ENCODE measurements at regions not wholly inside any gene's neighbourhood (a gene's known extent, or its start where the extent isn't known, plus 50 kb on each side); places are given as distances from the start of the nearest gene placed in this dataset.

- no peak for DNase-seq (ENCODE audit: low spot score)
These were observed 889.3 kb downstream of the BCL11B start for GRCh38 chr14:98382662-98383061.

DNA sequence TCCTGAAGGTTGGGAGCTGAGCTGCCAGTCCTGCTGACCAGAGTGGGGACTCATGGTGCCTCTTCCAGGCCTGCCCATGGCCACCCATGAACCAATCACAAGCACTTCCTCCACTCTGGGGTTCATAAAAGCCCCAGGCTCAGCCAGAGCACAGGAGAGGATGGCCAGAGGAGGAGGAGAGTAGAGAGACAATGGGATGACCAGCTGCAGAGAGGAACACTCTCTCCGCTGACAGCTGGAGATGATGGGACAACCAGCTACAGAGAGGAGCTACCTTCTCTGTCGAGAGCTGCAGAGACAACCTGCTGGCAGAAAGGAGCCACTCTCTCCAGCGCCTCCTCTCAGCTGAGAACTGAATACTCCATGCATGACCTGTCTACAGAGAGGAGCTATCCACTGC is 886.1 kb downstream of the BCL11B start:
- no peak for DNase-seq (ENCODE audit: low spot score)

- DNase-seq (ENCODE audit: low spot score): no peak
These were observed 880.9 kb downstream of the BCL11B start for GRCh38 chr14:98391061-98391460.

DNA sequence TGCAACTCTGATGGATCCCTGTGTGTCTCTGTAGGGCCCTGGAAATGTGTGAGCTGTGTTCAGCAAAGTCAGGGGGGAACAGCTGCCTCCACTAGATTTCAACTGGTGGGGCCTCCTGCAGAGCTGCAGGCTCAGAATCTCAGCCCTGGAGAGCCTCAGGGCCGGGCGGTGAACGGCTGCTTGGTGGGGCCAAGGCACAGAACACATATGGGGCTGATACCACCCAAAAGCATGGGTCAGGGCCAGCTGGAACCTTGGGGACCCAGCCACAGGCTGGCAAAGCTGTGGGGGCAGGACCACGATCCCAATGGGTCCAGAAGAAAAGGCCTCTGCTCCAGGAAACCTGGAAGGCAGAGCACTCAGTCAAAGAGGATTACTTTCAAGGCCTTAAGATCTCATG is 878.5 kb downstream of the BCL11B start:
- DNase-seq (ENCODE audit: low spot score): no peak

DNA sequence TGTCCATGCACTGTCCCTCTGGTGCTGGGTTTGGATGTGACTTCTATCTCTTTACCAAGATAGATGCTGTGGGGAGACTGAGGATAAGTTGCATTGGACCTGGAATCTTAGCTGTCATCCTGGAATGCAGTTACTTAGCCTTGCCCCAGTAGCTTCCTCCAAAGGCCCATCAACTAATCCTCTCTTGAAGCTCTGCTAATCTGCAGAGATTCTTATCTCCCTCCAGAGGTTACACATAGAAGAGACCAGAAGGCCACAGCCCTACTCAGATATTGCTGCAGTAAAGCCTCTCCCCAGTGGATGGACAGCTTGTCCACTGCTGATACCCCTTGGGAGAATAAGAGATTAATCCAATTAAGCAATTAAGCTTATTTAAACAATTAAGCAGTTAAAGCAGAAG is 867.2 kb downstream of the BCL11B start:
- no peak for DNase-seq (ENCODE audit: low spot score)

- peak; percentile 4 for DNase-seq (ENCODE audit: low spot score)
These were observed 863.9 kb downstream of the BCL11B start for GRCh38 chr14:98408024-98408555.

GRCh38 chr14:98408713-98409112 is 863.3 kb downstream of the BCL11B start:
- no peak for DNase-seq (ENCODE audit: low spot score)

DNA sequence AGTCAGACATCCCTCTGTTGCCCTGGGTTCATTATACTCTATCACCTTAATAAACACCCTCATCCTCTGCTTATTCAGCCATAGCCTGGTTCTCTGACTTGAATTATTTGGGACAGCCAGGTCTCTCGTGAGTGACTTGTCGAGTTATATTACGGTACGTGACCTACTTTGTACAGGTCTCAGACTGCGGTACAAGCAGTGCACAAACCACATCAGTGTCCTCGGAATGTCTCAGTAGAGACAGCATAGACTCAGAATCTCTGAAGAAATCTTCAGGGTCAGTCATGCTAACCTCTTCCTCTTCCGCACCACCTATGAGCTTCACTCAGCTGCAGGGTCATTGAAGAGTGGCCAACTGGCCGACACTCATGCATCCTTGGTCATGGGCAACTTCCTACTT is 860.8 kb downstream of the BCL11B start:
- no peak for DNase-seq (ENCODE audit: low spot score)

DNA sequence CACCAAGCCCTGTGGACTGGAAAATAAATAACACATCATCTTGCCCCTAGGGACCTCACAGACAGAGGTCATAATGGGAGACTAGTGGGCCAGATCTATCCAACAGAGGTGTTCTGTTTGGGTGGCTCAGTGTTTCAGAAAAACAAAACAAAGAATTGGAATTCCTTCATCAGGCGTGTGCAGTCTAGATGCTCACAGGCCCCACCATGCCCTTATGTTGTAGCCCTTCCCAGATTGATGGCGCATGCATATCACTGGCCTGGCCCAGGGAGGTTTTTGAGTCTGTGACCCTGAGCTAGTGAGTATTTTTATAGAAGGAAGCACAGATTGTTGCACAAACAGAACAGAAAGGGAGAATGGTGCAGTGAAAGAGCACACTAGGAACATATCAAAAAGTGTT is 859.6 kb downstream of the BCL11B start:
- no peak for DNase-seq (ENCODE audit: low spot score)

GRCh38 chr14:98415766-98416165 is 856.2 kb downstream of the BCL11B start:
- no peak for DNase-seq (ENCODE audit: low spot score)

DNA sequence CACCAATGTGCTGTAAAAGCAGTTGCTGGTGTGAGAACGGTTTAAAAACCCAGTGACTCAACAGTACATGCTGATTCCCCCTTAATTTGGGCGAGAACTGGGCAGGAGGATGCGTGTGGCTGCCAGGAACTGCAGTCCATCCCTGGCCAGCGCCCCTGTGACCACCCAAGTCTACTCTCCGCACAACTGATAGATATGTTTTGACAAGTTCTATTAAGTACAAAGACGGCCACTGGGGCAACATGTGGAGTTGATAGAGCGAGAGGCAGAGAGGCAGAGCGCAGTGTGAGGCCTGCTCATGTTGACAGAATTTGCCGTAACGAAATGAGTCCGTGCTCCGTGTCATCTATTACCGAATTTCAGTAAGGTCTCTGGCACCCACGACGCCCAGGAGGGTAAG is 855.0 kb downstream of the BCL11B start:
- DNase-seq (ENCODE audit: low spot score): no peak

- no peak for DNase-seq (ENCODE audit: low spot score)
These were observed 843.5 kb downstream of the BCL11B start for GRCh38 chr14:98428483-98428994.

- no peak for DNase-seq (ENCODE audit: low spot score)
These were observed 838.6 kb downstream of the BCL11B start for GRCh38 chr14:98433436-98433835.

- no peak for DNase-seq (ENCODE audit: low spot score)
These were observed 834.9 kb downstream of the BCL11B start for GRCh38 chr14:98437113-98437512.

DNA sequence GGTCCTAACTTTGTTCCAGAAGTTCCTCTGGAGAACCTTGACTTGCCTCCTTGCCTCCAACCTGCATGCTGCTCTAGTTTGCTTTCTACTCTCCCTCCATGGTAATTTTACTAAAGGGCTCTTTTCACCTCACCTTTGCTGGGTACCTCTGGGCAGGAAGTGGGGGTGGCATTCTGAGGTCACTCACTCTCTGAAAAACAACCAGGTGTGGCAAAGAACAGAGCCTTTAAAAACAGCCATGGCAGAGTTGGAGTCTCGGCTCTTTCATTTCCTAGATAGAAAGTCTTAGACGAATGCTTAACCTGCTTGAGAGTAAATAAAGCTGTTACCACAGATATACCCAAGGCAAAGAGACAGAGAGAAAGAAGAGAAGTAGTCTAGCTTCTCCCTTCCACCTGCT is 827.9 kb downstream of the BCL11B start:
- no peak for DNase-seq (ENCODE audit: low spot score)

- DNase-seq (ENCODE audit: low spot score): no peak
These were observed 826.3 kb downstream of the BCL11B start for GRCh38 chr14:98445718-98446117.

GRCh38 chr14:98446508-98446907 is 825.5 kb downstream of the BCL11B start:
- DNase-seq (ENCODE audit: low spot score): no peak

- no peak for DNase-seq (ENCODE audit: low spot score)
These were observed 815.8 kb downstream of the BCL11B start for GRCh38 chr14:98456231-98456630.

DNA sequence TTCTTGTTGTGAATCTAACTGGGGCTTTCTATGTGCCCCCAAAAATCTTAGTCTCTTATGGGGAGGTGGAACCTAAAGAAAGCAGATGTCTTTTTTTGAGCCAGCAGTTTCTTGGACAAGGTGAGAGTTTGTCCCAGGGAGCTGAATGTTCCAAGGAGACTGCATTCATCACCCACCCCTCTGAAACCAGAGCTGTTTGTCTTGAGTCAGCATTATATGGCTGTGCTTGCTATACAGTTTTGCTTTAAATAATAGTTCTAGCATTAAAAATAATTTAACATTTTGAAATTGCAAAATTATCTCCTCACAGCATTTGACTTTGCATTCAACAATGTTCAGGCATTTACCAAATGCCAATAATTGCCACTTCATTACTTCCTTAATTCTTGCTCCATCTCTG is 813.3 kb downstream of the BCL11B start:
- no peak for DNase-seq (ENCODE audit: low spot score)

DNA sequence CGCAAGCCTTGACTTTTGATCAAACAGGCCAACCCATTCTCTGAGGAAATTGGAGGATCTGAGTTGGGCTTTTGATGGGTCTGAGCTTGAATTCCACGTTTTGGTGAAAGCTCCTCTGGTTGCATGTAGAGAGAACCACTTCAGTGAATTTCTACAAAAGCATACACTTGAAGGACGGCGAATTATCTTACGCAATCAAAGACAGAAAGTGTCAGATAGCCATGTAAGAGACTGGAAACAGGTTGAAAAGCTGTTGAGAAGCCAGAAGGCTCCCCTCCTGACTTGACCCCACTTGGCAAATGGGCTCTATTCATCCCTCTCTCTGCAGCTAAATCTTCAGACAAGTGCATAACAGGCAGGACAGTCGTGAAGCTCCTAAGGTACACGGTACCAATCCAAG is 809.1 kb downstream of the BCL11B start:
- no peak for DNase-seq (ENCODE audit: low spot score)

- DNase-seq (ENCODE audit: low spot score): no peak
These were observed 805.2 kb downstream of the BCL11B start for GRCh38 chr14:98466807-98467206.

DNA sequence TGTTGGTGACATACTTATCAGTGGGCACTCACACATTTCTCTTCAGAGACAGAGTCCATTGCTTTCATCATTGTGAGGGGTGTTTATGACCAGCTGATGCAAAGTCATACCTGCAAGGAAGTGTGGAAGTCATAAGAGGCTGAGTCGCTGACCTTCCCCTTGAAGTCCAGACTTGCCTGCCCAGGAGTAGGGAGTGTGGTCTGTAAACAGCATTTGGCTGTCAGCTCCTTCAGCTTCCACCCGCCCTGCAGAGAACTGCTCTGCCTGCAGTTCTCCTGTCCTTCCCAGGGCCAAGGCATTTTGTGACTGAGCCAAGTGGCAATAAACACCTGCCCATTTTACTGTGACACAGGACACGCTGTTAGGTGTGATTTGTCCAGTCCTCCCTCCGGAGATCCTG is 801.3 kb downstream of the BCL11B start:
- DNase-seq (ENCODE audit: low spot score): no peak

DNA sequence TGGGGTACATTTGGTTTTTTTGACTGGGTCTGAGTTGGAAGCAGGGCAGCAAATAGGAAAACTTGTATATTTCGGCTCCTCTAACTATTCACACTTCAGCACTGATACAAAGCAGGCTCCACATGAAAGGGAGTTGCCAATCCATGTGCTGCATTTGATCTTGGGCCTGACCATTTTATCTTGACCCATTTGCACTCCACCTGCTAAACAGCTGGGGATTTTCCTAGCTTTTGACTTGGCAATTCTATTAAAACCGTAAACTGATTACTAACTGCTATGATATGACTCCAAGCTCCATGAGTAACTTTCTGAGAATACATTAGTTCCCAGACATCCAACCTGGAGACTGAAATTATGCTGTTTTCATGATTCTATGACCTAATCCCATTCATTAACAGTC is 797.1 kb downstream of the BCL11B start:
- no peak for DNase-seq (ENCODE audit: low spot score)

DNA sequence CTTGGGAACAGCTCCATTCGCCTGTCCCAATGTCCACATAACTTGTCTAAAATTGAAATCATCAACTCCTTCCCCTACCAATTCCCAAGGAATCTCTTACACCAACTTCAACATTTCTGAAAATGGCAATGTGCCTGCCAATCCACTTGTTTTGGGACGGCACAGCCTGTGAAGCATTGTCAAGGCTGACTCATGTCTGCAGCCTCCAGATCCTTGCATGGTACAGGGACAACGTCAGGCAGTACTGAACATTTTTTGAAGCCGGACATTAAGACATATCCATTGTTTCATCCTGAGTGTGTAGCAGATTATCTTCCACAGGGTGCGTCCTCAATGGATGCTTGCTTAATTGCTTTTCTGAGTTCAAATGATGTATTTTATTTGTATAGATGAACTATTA is 794.1 kb downstream of the BCL11B start:
- DNase-seq (ENCODE audit: low spot score): no peak

DNA sequence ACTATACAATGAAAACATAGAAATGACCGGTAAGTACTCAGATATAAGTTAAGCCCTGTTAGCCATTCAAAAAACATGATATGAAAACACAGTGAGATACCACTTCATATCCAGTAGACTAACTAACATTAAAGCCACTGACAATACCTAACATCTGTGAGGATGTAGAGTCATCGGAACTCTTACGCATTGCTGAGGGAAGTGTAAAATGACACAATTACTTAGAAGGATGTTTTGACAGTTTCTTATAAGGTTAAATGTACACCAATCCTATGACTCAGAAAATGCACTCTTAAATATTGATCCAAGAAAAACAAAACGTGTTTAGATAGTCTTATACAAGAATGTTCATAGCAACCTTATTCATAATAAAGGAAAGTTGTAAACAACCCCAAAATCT is 782.9 kb downstream of the BCL11B start:
- no peak for DNase-seq (ENCODE audit: low spot score)
